ENCODE measurements at regions not wholly inside any gene's neighbourhood (a gene's known extent, or its start where the extent isn't known, plus 50 kb on each side); places are given as distances from the start of the nearest gene placed in this dataset.
"Not testable (repeated sequence)": the region's sequence is repeated elsewhere in the genome, so short reads cannot be mapped to it uniquely, and the experiment has no call there.

DNA sequence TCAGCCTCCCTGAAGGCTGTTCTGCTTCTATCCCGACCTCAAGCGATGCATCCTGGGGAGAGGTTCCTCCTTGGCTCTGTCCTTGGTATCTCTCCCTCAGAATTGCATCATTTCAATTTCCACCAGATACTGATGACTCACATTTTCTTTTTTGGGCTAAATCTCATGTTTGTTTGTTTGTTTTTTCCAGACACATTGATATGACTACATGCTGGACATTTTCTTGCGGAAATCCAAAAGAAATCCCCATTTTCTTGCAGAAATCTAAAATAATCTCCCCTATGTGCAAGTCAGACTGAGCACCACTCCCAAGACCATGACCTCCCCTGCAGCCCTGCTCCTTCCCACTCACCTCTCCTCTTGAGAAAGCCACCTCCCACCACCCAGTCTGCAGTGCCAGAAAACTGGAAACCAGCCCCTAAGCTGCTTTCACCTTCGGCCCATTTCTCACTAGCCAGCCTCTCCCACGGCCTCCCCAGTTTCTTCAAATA, 260.2 kb upstream of the PRKCQ start:
- H2AK5ac ChIP-seq (ENCODE audit: low read depth, low read length) = no peak overlapping the region

DNA sequence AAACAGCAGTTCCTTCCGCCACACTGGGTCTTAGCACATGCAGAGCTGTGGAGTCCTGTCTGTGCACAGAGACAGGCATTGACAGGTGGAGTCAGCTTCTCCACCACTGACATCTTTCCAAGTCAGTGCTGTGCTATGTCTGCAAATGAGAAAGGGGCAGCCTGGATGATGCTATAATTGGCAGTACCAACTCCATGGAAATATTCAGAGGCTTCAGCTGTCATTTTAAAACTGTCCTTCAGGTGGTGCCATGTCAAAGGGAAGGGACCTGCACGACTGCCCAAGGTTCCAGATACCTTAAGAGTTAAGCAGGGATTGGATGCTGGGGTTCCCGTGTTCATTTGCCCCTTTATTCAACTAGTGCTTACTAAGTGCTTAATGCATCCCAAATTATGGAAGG, 258.0 kb upstream of the PRKCQ start:
- no peaks in the 10 kb centered on the region for H3K79me1 ChIP-seq (ENCODE audit: low read depth, low read length)
- H3K18ac ChIP-seq (ENCODE audit: low read length) = no peak overlapping the region
- no peak overlapping the region for H3K4ac ChIP-seq (ENCODE audit: low read length)
- no peak overlapping the region for H2BK12ac ChIP-seq (ENCODE audit: low read length)
- H3K9me3 ChIP-seq (replicated peaks in 1 of 2; ENCODE audit: control insufficient read depth in 2 of 2, insufficient read depth in 1 of 2, low read depth in 1 of 2, low read length in 2 of 2) = peaks cover 0 to 3% of the 10 kb centered on the region in 2 donors
- H3K4me3 ChIP-seq (ENCODE audit: low read length in 2 of 2) = no peak overlapping the region
- H3K9ac ChIP-seq (ENCODE audit: low read depth, low read length, poor library complexity) = no peak overlapping the region
- no peak overlapping the region for H2BK5ac ChIP-seq (ENCODE audit: low read length)
- H4K8ac ChIP-seq (ENCODE audit: low read depth, low read length) = no peak overlapping the region
- DNase-seq (ENCODE audit: low spot score) = no peak
- no CpG with 5 or more reads among the region's 3 CpGs for WGBS, 2 donors (ENCODE audit: extremely low coverage in 2 of 2, insufficient read length in 2 of 2, insufficient replicate concordance in 1 of 2)
- H3K14ac ChIP-seq (ENCODE audit: low read length) = no peak overlapping the region
- H2BK120ac ChIP-seq (ENCODE audit: low read depth, low read length) = no peak overlapping the region
- H3K4me1 ChIP-seq (ENCODE audit: control insufficient read depth in 2 of 2, insufficient read depth in 1 of 2, low read depth in 1 of 2, low read length in 2 of 2) = no peaks in the 10 kb centered on the region
- H3K4me2 ChIP-seq (ENCODE audit: insufficient read depth, low read length, poor library complexity, severe bottlenecking) = no peak overlapping the region
- no peak overlapping the region for H2BK15ac ChIP-seq (ENCODE audit: low read length)
- H3K36me3 ChIP-seq (replicated peaks in 1 of 2; ENCODE audit: control insufficient read depth in 2 of 2, insufficient read depth in 2 of 2, low read length in 2 of 2) = no peaks in the 10 kb centered on the region
- no peak overlapping the region for H4K91ac ChIP-seq (ENCODE audit: low read depth, low read length, poor library complexity)
- H3K27ac ChIP-seq (replicated peaks; ENCODE audit: low read length) = no peak overlapping the region
- no peak overlapping the region for H3K23ac ChIP-seq (ENCODE audit: low read depth, low read length, poor library complexity)
- no peak overlapping the region for H2AFZ ChIP-seq (ENCODE audit: low read length)
- no peaks in the 10 kb centered on the region for H3K27me3 ChIP-seq (ENCODE audit: control insufficient read depth in 3 of 3, insufficient read depth in 3 of 3, low read depth in 1 of 3, low read length in 3 of 3)
- H2AK5ac ChIP-seq (ENCODE audit: low read depth, low read length) = no peak overlapping the region

More for the DNA sequence above, 260.2 kb upstream of the PRKCQ start:
- Histone ChIP-seq H3K9me3 (replicated peaks in 1 of 2; ENCODE audit: control insufficient read depth in 2 of 2, insufficient read depth in 1 of 2, low read depth in 1 of 2, low read length in 2 of 2) (peaks cover 2 to 3% of the 10 kb centered on the region in 2 donors), H4K91ac (ENCODE audit: low read depth, low read length, poor library complexity) (no peak overlapping the region), H4K8ac (ENCODE audit: low read depth, low read length) (no peak overlapping the region), H2BK120ac (ENCODE audit: low read depth, low read length) (no peak overlapping the region), H3K36me3 (replicated peaks in 1 of 2; ENCODE audit: control insufficient read depth in 2 of 2, insufficient read depth in 2 of 2, low read length in 2 of 2) (no peaks in the 10 kb centered on the region), H3K4ac (ENCODE audit: low read length) (no peak overlapping the region), H3K4me1 (ENCODE audit: control insufficient read depth in 2 of 2, insufficient read depth in 1 of 2, low read depth in 1 of 2, low read length in 2 of 2) (no peaks in the 10 kb centered on the region), H3K14ac (ENCODE audit: low read length) (no peak overlapping the region), H3K79me1 (ENCODE audit: low read depth, low read length) (no peaks in the 10 kb centered on the region), H3K18ac (ENCODE audit: low read length) (no peak overlapping the region), H2AFZ (ENCODE audit: low read length) (no peak overlapping the region), H3K4me2 (ENCODE audit: insufficient read depth, low read length, poor library complexity, severe bottlenecking) (no peak overlapping the region), H3K9ac (ENCODE audit: low read depth, low read length, poor library complexity) (no peak overlapping the region), H3K27me3 (ENCODE audit: control insufficient read depth in 3 of 3, insufficient read depth in 3 of 3, low read depth in 1 of 3, low read length in 3 of 3) (no peaks in the 10 kb centered on the region), H3K23ac (ENCODE audit: low read depth, low read length, poor library complexity) (no peak overlapping the region), H2BK5ac (ENCODE audit: low read length) (no peak overlapping the region), H3K27ac (replicated peaks; ENCODE audit: low read length) (no peak overlapping the region), H3K4me3 (ENCODE audit: low read length in 2 of 2) (no peak overlapping the region), H2BK15ac (ENCODE audit: low read length) (no peak overlapping the region), H2BK12ac (ENCODE audit: low read length) (no peak overlapping the region)
- no peak for DNase-seq (ENCODE audit: low spot score)
- no CpG with 5 or more reads among the region's 5 CpGs for WGBS, 2 donors (ENCODE audit: extremely low coverage in 2 of 2, insufficient read length in 2 of 2, insufficient replicate concordance in 1 of 2)

DNA sequence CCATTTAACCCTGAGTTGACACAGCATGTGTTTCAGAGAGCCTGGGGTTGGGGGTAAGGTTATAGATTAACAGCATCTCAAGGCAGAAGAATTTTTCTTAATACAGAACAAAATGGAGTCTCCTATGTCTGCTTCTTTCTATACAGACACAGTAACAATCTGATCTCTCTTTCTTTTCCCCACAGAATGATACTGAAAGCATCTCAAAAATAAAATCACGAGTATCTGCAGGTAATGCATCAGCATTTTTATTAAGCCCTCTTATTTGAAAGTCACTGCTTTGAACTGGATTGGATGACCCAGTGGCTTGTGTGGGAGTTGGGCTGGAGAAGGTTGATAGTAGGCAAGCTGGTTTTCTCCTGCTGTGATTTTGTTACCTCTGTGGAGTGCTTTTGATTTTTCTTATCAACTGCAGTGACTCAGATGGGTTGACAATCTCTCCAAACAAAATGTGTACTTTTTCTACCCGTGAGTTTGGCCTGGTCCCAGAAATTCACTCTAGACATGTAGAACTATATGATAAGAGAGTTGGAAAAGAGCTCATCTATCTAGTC, 253.5 kb upstream of the PRKCQ start:
- Histone ChIP-seq H4K91ac (ENCODE audit: low read depth, low read length, poor library complexity) (no peak overlapping the region), H3K27me3 (ENCODE audit: control insufficient read depth in 3 of 3, insufficient read depth in 3 of 3, low read depth in 1 of 3, low read length in 3 of 3) (no peaks in the 10 kb centered on the region), H2AFZ (ENCODE audit: low read length) (no peak overlapping the region), H3K14ac (ENCODE audit: low read length) (no peak overlapping the region), H3K9me3 (replicated peaks in 1 of 2; ENCODE audit: control insufficient read depth in 2 of 2, insufficient read depth in 1 of 2, low read depth in 1 of 2, low read length in 2 of 2) (no peaks in the 10 kb centered on the region), H3K79me1 (ENCODE audit: low read depth, low read length) (no peaks in the 10 kb centered on the region), H3K36me3 (replicated peaks in 1 of 2; ENCODE audit: control insufficient read depth in 2 of 2, insufficient read depth in 2 of 2, low read length in 2 of 2) (no peaks in the 10 kb centered on the region), H4K8ac (ENCODE audit: low read depth, low read length) (no peak overlapping the region), H3K18ac (ENCODE audit: low read length) (no peak overlapping the region), H3K23ac (ENCODE audit: low read depth, low read length, poor library complexity) (no peak overlapping the region), H2BK5ac (ENCODE audit: low read length) (no peak overlapping the region), H3K4ac (ENCODE audit: low read length) (no peak overlapping the region), H3K27ac (replicated peaks; ENCODE audit: low read length) (no peak overlapping the region), H2BK15ac (ENCODE audit: low read length) (no peak overlapping the region), H3K4me3 (ENCODE audit: low read length in 2 of 2) (no peak overlapping the region), H2AK5ac (ENCODE audit: low read depth, low read length) (no peak overlapping the region), H2BK12ac (ENCODE audit: low read length) (no peak overlapping the region), H2BK120ac (ENCODE audit: low read depth, low read length) (no peak overlapping the region), H3K9ac (ENCODE audit: low read depth, low read length, poor library complexity) (no peak overlapping the region), H3K4me1 (ENCODE audit: control insufficient read depth in 2 of 2, insufficient read depth in 1 of 2, low read depth in 1 of 2, low read length in 2 of 2) (no peaks in the 10 kb centered on the region), H3K4me2 (ENCODE audit: insufficient read depth, low read length, poor library complexity, severe bottlenecking) (no peak overlapping the region)
- no peak for DNase-seq (ENCODE audit: low spot score)
- no CpG with 5 or more reads among the region's 2 CpGs for WGBS, 2 donors (ENCODE audit: extremely low coverage in 2 of 2, insufficient read length in 2 of 2, insufficient replicate concordance in 1 of 2)

DNA sequence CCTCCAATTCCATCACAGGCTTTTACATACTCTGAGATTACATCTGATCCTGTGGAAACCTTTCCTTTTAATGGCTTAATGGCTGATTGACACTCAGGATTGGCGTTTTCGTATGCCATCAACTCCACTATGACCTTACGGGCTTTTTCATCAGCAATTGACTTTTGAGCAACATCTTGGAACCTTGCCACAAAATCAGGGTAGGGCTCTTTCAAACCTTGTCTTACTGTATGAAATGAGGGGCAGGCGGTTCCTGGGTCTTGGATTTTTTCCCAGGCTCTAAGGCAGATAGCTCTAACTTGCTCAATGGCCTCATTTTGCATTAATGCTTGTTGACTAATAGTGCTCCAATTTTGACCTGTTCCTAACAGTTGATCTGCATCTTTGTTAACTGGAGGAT, 250.9 kb upstream of the PRKCQ start:
- H2BK15ac ChIP-seq (ENCODE audit: low read length); DNase-seq (ENCODE audit: low spot score); H3K27me3 ChIP-seq (ENCODE audit: control insufficient read depth in 3 of 3, insufficient read depth in 3 of 3, low read depth in 1 of 3, low read length in 3 of 3); H4K8ac ChIP-seq (ENCODE audit: low read depth, low read length); H2BK120ac ChIP-seq (ENCODE audit: low read depth, low read length); H3K4me2 ChIP-seq (ENCODE audit: insufficient read depth, low read length, poor library complexity, severe bottlenecking); H3K4ac ChIP-seq (ENCODE audit: low read length); H2AK5ac ChIP-seq (ENCODE audit: low read depth, low read length); H2AFZ ChIP-seq (ENCODE audit: low read length); H3K36me3 ChIP-seq (replicated peaks in 1 of 2; ENCODE audit: control insufficient read depth in 2 of 2, insufficient read depth in 2 of 2, low read length in 2 of 2); H3K27ac ChIP-seq (replicated peaks; ENCODE audit: low read length); H3K23ac ChIP-seq (ENCODE audit: low read depth, low read length, poor library complexity); H2BK12ac ChIP-seq (ENCODE audit: low read length); H3K9ac ChIP-seq (ENCODE audit: low read depth, low read length, poor library complexity); H2BK5ac ChIP-seq (ENCODE audit: low read length); H4K91ac ChIP-seq (ENCODE audit: low read depth, low read length, poor library complexity); H3K79me1 ChIP-seq (ENCODE audit: low read depth, low read length); H3K4me3 ChIP-seq (ENCODE audit: low read length in 2 of 2); H3K14ac ChIP-seq (ENCODE audit: low read length); H3K9me3 ChIP-seq (replicated peaks in 1 of 2; ENCODE audit: control insufficient read depth in 2 of 2, insufficient read depth in 1 of 2, low read depth in 1 of 2, low read length in 2 of 2); H3K4me1 ChIP-seq (ENCODE audit: control insufficient read depth in 2 of 2, insufficient read depth in 1 of 2, low read depth in 1 of 2, low read length in 2 of 2); H3K18ac ChIP-seq (ENCODE audit: low read length): not testable (repeated sequence)
- WGBS, 2 donors (ENCODE audit: extremely low coverage in 2 of 2, insufficient read length in 2 of 2, insufficient replicate concordance in 1 of 2) = no CpG with 5 or more reads among the region's 4 CpGs

Data from neuronal stem cell (in vitro differentiated cells).